ENCODE measurements at regions not wholly inside any gene's neighbourhood (a gene's known extent, or its start where the extent isn't known, plus 50 kb on each side); places are given as distances from the start of the nearest gene placed in this dataset.

DNA sequence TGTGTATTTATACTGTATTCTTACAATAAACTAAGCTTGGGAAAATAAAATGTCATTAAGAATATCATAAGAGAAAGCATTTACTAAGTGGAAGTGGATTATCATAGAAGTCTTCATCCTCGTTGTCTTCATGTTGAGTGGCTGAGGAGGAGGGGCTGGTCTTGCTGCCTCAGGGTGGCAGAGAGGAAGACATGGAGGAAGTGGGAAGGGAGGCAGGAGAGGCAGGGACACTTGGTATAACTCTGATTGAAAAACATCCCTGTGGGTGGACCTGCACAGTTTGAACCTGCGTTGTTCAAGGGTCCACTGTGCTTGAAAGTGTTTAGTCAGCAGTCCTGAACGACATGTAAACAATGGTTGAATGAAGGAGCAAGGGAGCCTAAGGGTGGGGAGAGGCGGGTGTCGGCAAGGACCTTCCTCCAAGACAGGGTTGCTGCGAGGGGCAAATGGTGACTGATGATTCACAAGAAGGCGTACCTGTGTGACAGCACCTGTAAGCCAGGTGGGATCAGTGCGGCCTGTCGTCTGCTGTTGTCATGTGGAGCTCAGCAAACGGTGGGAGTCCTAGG is 103.8 kb upstream of the KLF13 start:
- TF ChIP-seq, protein P1, sequence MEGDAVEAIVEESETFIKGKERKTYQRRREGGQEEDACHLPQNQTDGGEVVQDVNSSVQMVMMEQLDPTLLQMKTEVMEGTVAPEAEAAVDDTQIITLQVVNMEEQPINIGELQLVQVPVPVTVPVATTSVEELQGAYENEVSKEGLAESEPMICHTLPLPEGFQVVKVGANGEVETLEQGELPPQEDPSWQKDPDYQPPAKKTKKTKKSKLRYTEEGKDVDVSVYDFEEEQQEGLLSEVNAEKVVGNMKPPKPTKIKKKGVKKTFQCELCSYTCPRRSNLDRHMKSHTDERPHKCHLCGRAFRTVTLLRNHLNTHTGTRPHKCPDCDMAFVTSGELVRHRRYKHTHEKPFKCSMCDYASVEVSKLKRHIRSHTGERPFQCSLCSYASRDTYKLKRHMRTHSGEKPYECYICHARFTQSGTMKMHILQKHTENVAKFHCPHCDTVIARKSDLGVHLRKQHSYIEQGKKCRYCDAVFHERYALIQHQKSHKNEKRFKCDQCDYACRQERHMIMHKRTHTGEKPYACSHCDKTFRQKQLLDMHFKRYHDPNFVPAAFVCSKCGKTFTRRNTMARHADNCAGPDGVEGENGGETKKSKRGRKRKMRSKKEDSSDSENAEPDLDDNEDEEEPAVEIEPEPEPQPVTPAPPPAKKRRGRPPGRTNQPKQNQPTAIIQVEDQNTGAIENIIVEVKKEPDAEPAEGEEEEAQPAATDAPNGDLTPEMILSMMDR (IDR thresholded peaks at IDR 0.05; ENCODE audit: extremely low read depth in 1 of 2, insufficient read depth in 1 of 2, low read depth in 1 of 2, low read length in 2 of 2) = no peak
- no peak for TF ChIP-seq POLR2A (IDR thresholded peaks at IDR 0.05; ENCODE audit: low read depth, low read length)
- TF ChIP-seq, protein P2, sequence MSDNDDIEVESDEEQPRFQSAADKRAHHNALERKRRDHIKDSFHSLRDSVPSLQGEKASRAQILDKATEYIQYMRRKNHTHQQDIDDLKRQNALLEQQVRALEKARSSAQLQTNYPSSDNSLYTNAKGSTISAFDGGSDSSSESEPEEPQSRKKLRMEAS (IDR thresholded peaks at IDR 0.05; ENCODE audit: insufficient read depth, insufficient read length) = no peak
- TF ChIP-seq POLR2AphosphoS5 (IDR thresholded peaks at IDR 0.05; ENCODE audit: insufficient read depth, low read depth, low read length) = no peak
- TF ChIP-seq GATA2 (IDR thresholded peaks at IDR 0.05; ENCODE audit: insufficient read depth, insufficient read length, low read depth, low read length) = no peak
- no peak for TF ChIP-seq FOS (IDR thresholded peaks at IDR 0.05; ENCODE audit: borderline replicate concordance, insufficient read depth, low read length)
